K562 (cell line): ENCODE measurements at regions not wholly inside any gene's neighbourhood (a gene's known extent, or its start where the extent isn't known, plus 50 kb on each side); places are given as distances from the start of the nearest gene placed in this dataset.

Experiments
- ATAC-seq: fragments of 200-7000 bp; cut with Tn5 transposase; 3 replicates; pipeline ENCODE4 v1.9.1; 2020; ENCODE audit warnings: moderate library complexity
- BruUV-seq: library from RNA; stranded (reverse); fragments of 400-500 nt; replicated peaks from 2 replicates; lab custom pipeline; 2021; lab: Mats Ljungman, UMichigan
- CTCF ChIA-PET: fragments of 300-600 bp; formaldehyde crosslinking; extraction: SDS; loops from one replicate; lab custom pipeline; 2021; ENCODE audit warnings: low intra/inter-chr PET ratio; lab: Yijun Ruan, JAX
- POLR2A ChIA-PET: fragments of 300-600, 350-650 bp; sonication (Branson Sonifier 250); formaldehyde crosslinking; extraction: SDS; loops from one replicate; lab custom pipeline; 2021; ENCODE audit warnings: antibody characterized with exemption, inconsistent platforms; lab: Yijun Ruan, JAX
- DNase-seq, 4 experiments: peaks; one replicate each; pipeline versions ENCODE4 v3.0.0 to v3.0.0-alpha.2; 2011 to 2018; ENCODE audit warnings: low spot score in 3 of 4, mixed read lengths in 3 of 4; ENCODE audit errors: extremely low read depth in 1 of 4
- FAIRE-seq: peaks from 2 replicates; lab custom pipeline; 2011; peaks lifted over from hg19 to GRCh38; lab: Jason Lieb, UNC
- H2AFZ ChIP-seq: 2 replicates; pipeline ENCODE4 v1.6.0; 2011; ENCODE audit warnings: low read depth, low read length, control low read depth, inconsistent platforms
- H3K27ac ChIP-seq: fragments of 200-600 bp; 3 replicates; pipeline ENCODE4 v1.8.0; 2011; ENCODE audit warnings: low read depth, mild to moderate bottlenecking, control low read depth, inconsistent platforms, low read length, moderate library complexity, mixed read lengths; ENCODE audit errors: extremely low read depth
- H3K27me3 ChIP-seq, 2 experiments: fragments of 300-600 bp in 1 of 2; 2 replicates in 1 of 2; 3 replicates in 1 of 2; pipeline versions ENCODE4 v1.6.0 to v1.8.0; 2011; ENCODE audit warnings: inconsistent platforms in 2 of 2, low read length in 2 of 2, mild to moderate bottlenecking in 1 of 2, mixed read lengths in 1 of 2, moderate library complexity in 1 of 2; ENCODE audit not compliant: control insufficient read depth in 2 of 2, insufficient read depth in 2 of 2
- H3K36me3 ChIP-seq: fragments of 300-600 bp; 3 replicates; pipeline ENCODE4 v1.8.0; 2011; ENCODE audit warnings: mild to moderate bottlenecking, low read length, inconsistent platforms; ENCODE audit not compliant: control insufficient read depth, insufficient read depth
- H3K4me1 ChIP-seq, 2 experiments: fragments of 200-600 bp in 1 of 2; replicated peaks in 1 of 2; 2 replicates in 1 of 2; 3 replicates in 1 of 2; pipeline versions ENCODE4 v1.5.1 to v1.8.0; 2011; ENCODE audit warnings: inconsistent platforms in 2 of 2, low read length in 2 of 2, mild to moderate bottlenecking in 1 of 2, mixed read lengths in 1 of 2, moderate library complexity in 1 of 2; ENCODE audit not compliant: control insufficient read depth in 2 of 2, insufficient read depth in 2 of 2
- H3K4me2 ChIP-seq: 2 replicates; pipeline ENCODE4 v1.6.1; 2011; ENCODE audit warnings: low read length, control low read depth, inconsistent platforms, mixed read lengths; ENCODE audit not compliant: insufficient read depth
- H3K4me3 ChIP-seq: fragments of 200-600 bp; sonication (generic), shearing (Covaris generic); 2 replicates; pipeline ENCODE4 v1.5.1; 2016; ENCODE audit warnings: control low read depth, inconsistent platforms
- H3K79me2 ChIP-seq: fragments of 200-600 bp; 3 replicates; pipeline ENCODE4 v1.8.0; 2011; ENCODE audit warnings: low read length, inconsistent platforms; ENCODE audit not compliant: control insufficient read depth, insufficient read depth
- H3K9ac ChIP-seq, 2 experiments: 2 replicates each; pipeline versions ENCODE4 v1.6.0 to v1.6.1; 2011; ENCODE audit warnings: low read depth in 2 of 2, low read length in 2 of 2, control low read depth in 1 of 2, inconsistent platforms in 1 of 2, mild to moderate bottlenecking in 1 of 2, mixed read lengths in 1 of 2; ENCODE audit not compliant: insufficient read depth in 1 of 2
- H3K9me1 ChIP-seq: one replicate; pipeline ENCODE4 v1.6.0; 2011; ENCODE audit warnings: inconsistent platforms, mild to moderate bottlenecking, low read length, moderate library complexity; ENCODE audit not compliant: control insufficient read depth, insufficient read depth
- H3K9me3 ChIP-seq: replicated peaks from 2 replicates; pipeline ENCODE4 v1.5.1; 2011; ENCODE audit warnings: low read depth, low read length, inconsistent platforms; ENCODE audit not compliant: control insufficient read depth, insufficient read depth
- H4K20me1 ChIP-seq: replicated peaks from 2 replicates; pipeline ENCODE4 v1.6.1; 2011; ENCODE audit warnings: low read length, inconsistent platforms, mixed read lengths; ENCODE audit not compliant: control insufficient read depth, insufficient read depth
- BHLHE40 ChIP-seq: IDR thresholded peaks from 2 replicates; pipeline ENCODE4 v1.6.1; 2011; ENCODE audit warnings: low read length, improper control_type of control experiment
- CBFA2T2 ChIP-seq: fragments of 450-650 bp; conservative IDR thresholded peaks from 2 replicates; pipeline ENCODE4 v1.6.1; 2017; ENCODE audit warnings: mild to moderate bottlenecking
- HOXB6 ChIP-seq: fragments of 250-450 bp; sonication (Bioruptor Pico); IDR thresholded peaks from 2 replicates; pipeline ENCODE4 v1.5.1; 2022; ENCODE audit warnings: mild to moderate bottlenecking, borderline replicate concordance
- IRF2 ChIP-seq: sonication (generic); formaldehyde crosslinking; IDR thresholded peaks from 2 replicates; pipeline ENCODE4 v1.8.1; 2022; ENCODE audit warnings: mild to moderate bottlenecking, missing genetic modification reagents
- MEIS2 ChIP-seq: fragments of 450-650 bp; IDR thresholded peaks from 2 replicates; pipeline ENCODE4 v1.6.1; 2014; ENCODE audit warnings: mild to moderate bottlenecking; ENCODE audit not compliant: partially characterized antibody
- RBM39 ChIP-seq: fragments of 200-400 bp; formaldehyde crosslinking; optimal IDR thresholded peaks from 2 replicates; pipeline ENCODE3; 2018; ENCODE audit warnings: low read depth, low read length
- SETDB1 ChIP-seq: IDR thresholded peaks from one replicate; pipeline ENCODE4 v1.6.1; 2012; ENCODE audit warnings: low read length, control low read depth, inconsistent platforms
- SMARCA4 ChIP-seq: fragments of 450-650 bp; IDR thresholded peaks from 2 replicates; pipeline ENCODE4 v1.6.1; 2016
- SMARCA5 ChIP-seq: fragments of 450-650 bp; IDR thresholded peaks from 2 replicates; pipeline ENCODE4 v1.6.1; 2016
- TAF1 ChIP-seq: IDR thresholded peaks from 2 replicates; pipeline ENCODE4 v1.6.1; 2011; ENCODE audit warnings: mild to moderate bottlenecking, low read length, moderate library complexity; ENCODE audit not compliant: insufficient read depth, control insufficient read depth, severe bottlenecking; ENCODE audit errors: extremely low read depth
- WHSC1 ChIP-seq: IDR thresholded peaks from one replicate; pipeline ENCODE4 v1.6.1; 2012; ENCODE audit warnings: low read length, control low read depth, inconsistent platforms
- XRCC5 ChIP-seq: fragments of 200-400 bp; formaldehyde crosslinking; IDR thresholded peaks from 2 replicates; pipeline ENCODE4 v1.6.1; 2017; ENCODE audit warnings: low read depth, mild to moderate bottlenecking, low read length
- ZC3H11A ChIP-seq: IDR thresholded peaks from 2 replicates; pipeline ENCODE4 v1.6.1; 2012; ENCODE audit warnings: low read depth, low read length, improper control_type of control experiment
- ZNF311 ChIP-seq: fragments of 250-450 bp; sonication (Bioruptor Pico); IDR thresholded peaks from 2 replicates; pipeline ENCODE4 v1.4.0; 2020; ENCODE audit warnings: mild to moderate bottlenecking, moderate library complexity
- WGBS: fragments of 100-300 bp; shearing (Covaris generic); methylation state at CpG from one replicate; pipeline ENCODE4 v1.1.6; 2016; ENCODE audit warnings: low coverage, mixed read lengths; ENCODE audit not compliant: insufficient coverage; ENCODE audit errors: missing lambda C conversion rate; 5-methylcytosine and 5-hydroxymethylcytosine counted together
- in situ Hi-C: fragments of 300-500 bp; cut with MboI; formaldehyde crosslinking; loops from 4 replicates; pipeline ENCODE4 v1.15.0; 2018; ENCODE audit warnings: inconsistent platforms, mixed read lengths
- intact Hi-C: fragments of 100-400 bp; cut with micrococcal nuclease; formaldehyde crosslinking; loops from 2 replicates; pipeline ENCODE4 v1.14.2; 2022

DNA sequence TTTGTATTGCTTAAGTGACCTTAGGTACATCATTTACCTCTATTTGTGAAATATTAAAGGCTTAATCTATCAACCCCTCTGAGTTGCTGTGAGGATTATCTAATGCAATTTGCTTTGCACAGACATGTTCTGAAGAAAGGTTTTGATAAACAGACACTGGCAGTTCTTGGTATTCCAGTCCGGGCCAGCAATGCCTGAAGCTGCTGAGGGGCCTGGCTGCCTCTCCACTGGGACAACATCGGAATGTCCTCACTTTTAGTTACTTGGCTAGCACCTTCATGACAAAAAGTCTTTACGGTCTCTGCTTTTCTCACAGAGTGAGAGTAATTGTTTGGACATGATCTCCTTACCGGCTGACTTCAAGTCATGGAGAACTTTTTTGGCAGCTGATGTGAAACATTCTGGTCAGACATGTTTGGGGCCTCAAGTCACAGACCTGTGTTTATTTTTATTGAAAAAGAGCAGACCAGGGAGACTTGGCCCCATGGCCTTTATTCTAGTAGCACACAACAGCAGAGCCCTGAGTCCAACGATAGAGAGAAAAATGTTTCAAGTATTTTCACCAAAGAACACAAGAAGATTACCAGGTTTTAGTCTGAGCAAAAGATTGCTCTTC, 1112.3 kb upstream of the FANCL start (continued):
- TF ChIP-seq SMARCA5 (no peak), TAF1 (no peak), ZNF311 (CRISPR knock-in tag) (no peak), ZC3H11A (no peak)

GRCh38 chr2:59342166-59342565, 1101.0 kb upstream of the FANCL start:
- no peak for DNase-seq
- no peaks in the 10 kb centered on the region for H3K4me1 ChIP-seq
- H3K4me3 ChIP-seq: no peak overlapping the region
- ChIA-PET CTCF (no interaction called here), POLR2A (no interaction called here)
- H3K9ac ChIP-seq: no peak overlapping the region
- H3K27me3 ChIP-seq: no peaks in the 10 kb centered on the region
- no peaks in the 10 kb centered on the region for H3K9me3 ChIP-seq
- H3K9me1 ChIP-seq: no peaks in the 10 kb centered on the region
- no peak overlapping the region for H2AFZ ChIP-seq
- no peaks in the 10 kb centered on the region for H3K79me2 ChIP-seq
- H3K27ac ChIP-seq: no peak overlapping the region
- no peaks in the 10 kb centered on the region for H4K20me1 ChIP-seq
- H3K36me3 ChIP-seq: no peaks in the 10 kb centered on the region
- intact Hi-C loops: no loop called here
- no peak for FAIRE-seq
- WGBS: 0% methylated on average over 1 of the region's 1 CpG
- TF ChIP-seq MEIS2 (no peak), WHSC1 (no peak), XRCC5 (no peak), BHLHE40 (no peak), SETDB1 (no peak), SMARCA4 (no peak), CBFA2T2 (no peak), IRF2 (CRISPR knock-in tag) (no peak), HOXB6 (no peak), RBM39 (no peak)
- TF ChIP-seq, all 486 proteins: peak for 0
- H3K4me2 ChIP-seq: no peak overlapping the region
- in situ Hi-C loops: no loop called here
- no peak for ATAC-seq
- no TSS peak for BruUV-seq
